SU-DHL-6 (cell line): ENCODE measurements at regions not wholly inside any gene's neighbourhood (a gene's known extent, or its start where the extent isn't known, plus 50 kb on each side); places are given as distances from the start of the nearest gene placed in this dataset.

Experiments used
- CTCF ChIP-seq: fragments of 200-600 bp; sonication (generic); IDR thresholded peaks from one replicate; pipeline ENCODE4 v1.5.1; 2017; ENCODE audit warnings: antibody characterized with exemption, mild to moderate bottlenecking, low read length, moderate library complexity; ENCODE audit not compliant: insufficient read depth, poor library complexity, severe bottlenecking
- EZH2phosphoT487 ChIP-seq: fragments of 200-600 bp; sonication (generic), shearing (Covaris generic); conservative IDR thresholded peaks from 2 replicates; pipeline ENCODE4 v1.6.1; 2018; ENCODE audit warnings: mild to moderate bottlenecking, antibody characterized with exemption, low read length, moderate library complexity, mixed read lengths

GRCh38 chr5:74258314-74258665 lies 382.2 kb downstream of the ENC1 start:
- TF ChIP-seq CTCF, result no peak
- TF ChIP-seq EZH2phosphoT487, result no peak
